ENCODE measurements at regions not wholly inside any gene's neighbourhood (a gene's known extent, or its start where the extent isn't known, plus 50 kb on each side); places are given as distances from the start of the nearest gene placed in this dataset.

DNA sequence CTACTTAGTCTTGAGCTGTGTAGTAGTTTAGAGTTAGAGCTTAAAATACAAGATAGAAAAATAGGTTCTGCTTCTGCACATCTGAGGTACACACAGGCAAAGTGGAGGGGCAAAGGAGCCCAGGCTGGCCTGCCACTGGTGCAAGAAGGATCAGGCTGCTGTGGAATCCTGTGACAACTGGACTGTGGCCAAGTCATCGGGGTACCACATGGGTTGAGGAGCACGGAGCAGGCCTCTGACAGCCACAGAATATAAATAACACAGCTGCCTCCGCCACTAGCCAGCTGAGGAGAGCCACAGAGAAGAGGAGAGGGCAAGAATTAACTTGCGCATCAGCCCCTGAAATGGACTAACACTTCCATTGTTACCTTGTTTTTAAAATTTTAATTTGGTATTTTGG, 206.0 kb upstream of the MARCKS start:
- no peak for DNase-seq (ENCODE audit: low read depth)
- no peak overlapping the region for H3K4me3 ChIP-seq (ENCODE audit: low read depth, low read length)
- TF ChIP-seq, protein P1, sequence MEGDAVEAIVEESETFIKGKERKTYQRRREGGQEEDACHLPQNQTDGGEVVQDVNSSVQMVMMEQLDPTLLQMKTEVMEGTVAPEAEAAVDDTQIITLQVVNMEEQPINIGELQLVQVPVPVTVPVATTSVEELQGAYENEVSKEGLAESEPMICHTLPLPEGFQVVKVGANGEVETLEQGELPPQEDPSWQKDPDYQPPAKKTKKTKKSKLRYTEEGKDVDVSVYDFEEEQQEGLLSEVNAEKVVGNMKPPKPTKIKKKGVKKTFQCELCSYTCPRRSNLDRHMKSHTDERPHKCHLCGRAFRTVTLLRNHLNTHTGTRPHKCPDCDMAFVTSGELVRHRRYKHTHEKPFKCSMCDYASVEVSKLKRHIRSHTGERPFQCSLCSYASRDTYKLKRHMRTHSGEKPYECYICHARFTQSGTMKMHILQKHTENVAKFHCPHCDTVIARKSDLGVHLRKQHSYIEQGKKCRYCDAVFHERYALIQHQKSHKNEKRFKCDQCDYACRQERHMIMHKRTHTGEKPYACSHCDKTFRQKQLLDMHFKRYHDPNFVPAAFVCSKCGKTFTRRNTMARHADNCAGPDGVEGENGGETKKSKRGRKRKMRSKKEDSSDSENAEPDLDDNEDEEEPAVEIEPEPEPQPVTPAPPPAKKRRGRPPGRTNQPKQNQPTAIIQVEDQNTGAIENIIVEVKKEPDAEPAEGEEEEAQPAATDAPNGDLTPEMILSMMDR (IDR thresholded peaks at IDR 0.05; ENCODE audit: control insufficient read depth, extremely low read depth, insufficient read depth) = no peak

DNA sequence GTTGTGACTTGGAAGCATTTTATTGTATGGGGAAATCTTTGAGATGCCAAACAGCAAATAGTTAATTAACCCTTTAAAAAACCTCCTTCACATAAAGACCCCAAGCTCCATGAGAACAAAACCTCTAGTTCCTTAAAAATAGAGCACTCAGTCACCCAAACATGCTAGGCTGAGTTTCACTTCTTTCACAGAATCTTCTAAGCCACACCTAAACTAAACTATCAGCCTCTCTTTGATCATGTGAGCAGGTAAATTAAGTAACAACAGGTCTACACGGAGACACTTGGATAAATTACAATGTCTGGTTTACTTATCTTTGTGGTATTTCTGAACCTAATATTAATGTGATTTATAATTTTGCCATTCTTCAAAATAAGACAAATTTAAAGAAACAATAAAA, 205.2 kb upstream of the MARCKS start:
- no peak for DNase-seq (ENCODE audit: low read depth)
- H3K4me3 ChIP-seq (ENCODE audit: low read depth, low read length) = no peak overlapping the region
- TF ChIP-seq, protein P1 (IDR thresholded peaks at IDR 0.05; ENCODE audit: control insufficient read depth, extremely low read depth, insufficient read depth) = no peak

GRCh38 chr6:113653275-113653674, 203.9 kb upstream of the MARCKS start:
- H3K4me3 ChIP-seq (ENCODE audit: low read depth, low read length) = no peak overlapping the region
- DNase-seq (ENCODE audit: low read depth) = no peak
- TF ChIP-seq, protein P1 (IDR thresholded peaks at IDR 0.05; ENCODE audit: control insufficient read depth, extremely low read depth, insufficient read depth) = no peak

DNA sequence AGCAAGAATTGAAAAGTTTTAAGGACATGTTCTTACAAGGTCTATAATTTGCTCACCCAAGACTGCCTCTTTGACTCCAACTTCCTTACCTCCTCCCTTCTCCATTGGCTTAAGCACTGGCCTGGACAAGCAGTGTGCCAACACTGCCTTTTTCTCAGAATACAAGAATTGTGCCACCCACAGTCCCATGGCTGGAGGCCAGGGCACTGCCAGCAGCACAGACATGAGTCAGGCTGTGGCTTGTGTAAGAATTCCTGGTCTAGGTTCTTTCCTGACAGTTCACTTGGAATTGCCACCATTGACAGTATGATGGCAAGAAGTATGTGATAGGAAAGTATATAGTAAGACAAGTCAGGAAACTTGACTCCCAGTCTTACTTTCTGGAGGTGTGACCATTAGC, 202.7 kb upstream of the MARCKS start:
- TF ChIP-seq, protein P1 (IDR thresholded peaks at IDR 0.05; ENCODE audit: control insufficient read depth, extremely low read depth, insufficient read depth) = no peak
- H3K4me3 ChIP-seq (ENCODE audit: low read depth, low read length) = no peak overlapping the region
- DNase-seq (ENCODE audit: low read depth) = no peak

- TF ChIP-seq, protein P1 (IDR thresholded peaks at IDR 0.05; ENCODE audit: control insufficient read depth, extremely low read depth, insufficient read depth) = no peak
- no peak for DNase-seq (ENCODE audit: low read depth)
- H3K4me3 ChIP-seq (ENCODE audit: low read depth, low read length) = no peak overlapping the region
Measured at GRCh38 chr6:113655761-113656160, 201.4 kb upstream of the MARCKS start.

GRCh38 chr6:113659762-113660404, 197.3 kb upstream of the MARCKS start:
- TF ChIP-seq, protein P1 (IDR thresholded peaks at IDR 0.05; ENCODE audit: control insufficient read depth, extremely low read depth, insufficient read depth) = no peak
- DNase-seq (ENCODE audit: low read depth) = no peak
- no peak overlapping the region for H3K4me3 ChIP-seq (ENCODE audit: low read depth, low read length)

DNA sequence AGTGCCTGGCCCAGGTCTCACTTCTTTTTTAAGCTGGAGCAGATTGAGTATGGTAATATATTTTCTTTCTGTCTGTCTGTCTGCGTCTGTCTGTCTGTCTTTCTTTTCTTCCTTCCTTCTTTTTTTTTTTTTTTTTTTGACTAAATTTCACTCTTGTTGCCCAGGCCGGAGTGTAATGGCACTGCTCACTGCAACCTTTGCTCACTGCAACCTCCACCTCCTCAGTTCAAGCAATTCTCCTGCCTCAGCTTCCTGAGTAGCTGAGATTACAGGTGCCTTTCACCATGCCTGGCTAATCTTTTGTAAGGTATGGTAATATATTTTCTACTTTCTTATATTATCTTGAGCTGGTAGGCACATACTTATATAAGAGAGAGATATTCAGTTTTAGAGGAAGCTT, 196.3 kb upstream of the MARCKS start:
- no peak overlapping the region for H3K4me3 ChIP-seq (ENCODE audit: low read depth, low read length)
- TF ChIP-seq, protein P1 (IDR thresholded peaks at IDR 0.05; ENCODE audit: control insufficient read depth, extremely low read depth, insufficient read depth) = no peak
- no peak for DNase-seq (ENCODE audit: low read depth)
